Stimulated activated naive B cell treated with anti-CD40 and anti-IgM and Interleukin-4, amounts not matched to agents 10 μg/mL and 1 μg/mL and 100 μg/mL, for 72 hours (primary cell): ENCODE measurements at regions not wholly inside any gene's neighbourhood (a gene's known extent, or its start where the extent isn't known, plus 50 kb on each side); places are given as distances from the start of the nearest gene placed in this dataset.
"Not testable (repeated sequence)": the region's sequence is repeated elsewhere in the genome, so short reads cannot be mapped to it uniquely, and the experiment has no call there.

ENCODE experiments used
- ATAC-seq, 2 donors: fragments of 150-1000 bp; cut with Tn5 transposase; replicated peaks; 2 replicates each; pipeline ENCODE4 v1.10.0; 2021; ENCODE audit warnings: moderate library complexity in 1 of 2
- DNase-seq: peaks from one replicate; pipeline ENCODE4 v3.0.0; 2021
- H3K27ac Mint-ChIP-seq: one replicate; pipeline ENCODE4 v1.8.0; 2022; ENCODE audit warnings: mild to moderate bottlenecking, mixed read lengths
- H3K27me3 Mint-ChIP-seq, 2 donors: one replicate each; pipeline ENCODE4 v1.8.0; 2022; ENCODE audit warnings: mixed read lengths in 2 of 2
- H3K36me3 Mint-ChIP-seq, 2 donors: one replicate each; pipeline ENCODE4 v1.8.0; 2022; ENCODE audit warnings: mixed read lengths in 2 of 2, mild to moderate bottlenecking in 1 of 2
- H3K4me1 Mint-ChIP-seq, 2 donors: one replicate each; pipeline ENCODE4 v1.8.0; 2022; ENCODE audit warnings: mixed read lengths in 2 of 2, mild to moderate bottlenecking in 1 of 2
- H3K4me3 Mint-ChIP-seq, 2 donors: one replicate each; pipeline ENCODE4 v1.8.0; 2022; ENCODE audit warnings: mild to moderate bottlenecking in 2 of 2, mixed read lengths in 2 of 2, moderate library complexity in 1 of 2
- H3K9me3 Mint-ChIP-seq, 2 donors: one replicate each; pipeline ENCODE4 v1.8.0; 2022; ENCODE audit warnings: mixed read lengths in 2 of 2, mild to moderate bottlenecking in 1 of 2

DNA sequence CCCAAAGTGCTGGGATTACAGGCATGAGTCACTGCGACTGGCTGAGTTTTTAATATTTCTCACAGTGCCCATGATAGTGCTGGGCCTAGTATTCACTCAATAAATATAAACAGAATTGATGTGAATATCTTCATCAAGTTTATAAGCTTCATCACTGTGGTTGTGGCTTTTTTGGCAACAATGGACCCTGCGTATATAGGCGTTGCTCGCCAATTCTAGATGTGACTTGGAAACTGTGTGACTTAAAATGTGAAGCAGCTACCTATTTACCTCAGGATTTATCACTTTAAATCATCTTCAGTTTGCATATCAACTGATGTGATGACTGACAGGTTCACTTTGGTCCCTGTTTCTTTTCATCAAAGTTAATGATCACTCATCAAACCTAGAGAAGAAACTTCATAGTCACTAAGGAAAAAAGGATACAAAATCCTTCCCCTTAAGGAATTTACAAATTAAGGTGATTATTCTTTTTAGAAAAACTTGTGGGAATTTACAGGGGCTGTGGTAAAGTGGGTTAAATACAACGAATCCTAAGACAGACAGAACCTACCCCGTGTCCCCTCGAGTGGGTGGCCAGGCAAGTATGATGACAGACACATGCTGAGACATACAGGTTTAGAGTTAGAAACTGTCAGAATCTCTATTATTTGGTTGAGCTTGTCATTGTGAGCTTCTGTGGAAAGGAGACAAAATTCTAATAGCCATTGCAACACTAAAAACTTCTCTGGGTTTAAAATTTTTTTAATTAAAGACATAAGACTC is 101.3 kb downstream of the AKAP11 start:
- Mint-ChIP-seq H3K27me3 (no peaks in the 10 kb centered on the region), H3K27ac (no peak overlapping the region), H3K9me3 (peaks cover 4 to 7% of the 10 kb centered on the region in 2 donors), H3K36me3 (no peaks in the 10 kb centered on the region), H3K4me1 (peaks cover 19 to 30% of the 10 kb centered on the region in 2 donors), H3K4me3 (no peak overlapping the region)
- DNase-seq (no peak), ATAC-seq (no peak)

DNA sequence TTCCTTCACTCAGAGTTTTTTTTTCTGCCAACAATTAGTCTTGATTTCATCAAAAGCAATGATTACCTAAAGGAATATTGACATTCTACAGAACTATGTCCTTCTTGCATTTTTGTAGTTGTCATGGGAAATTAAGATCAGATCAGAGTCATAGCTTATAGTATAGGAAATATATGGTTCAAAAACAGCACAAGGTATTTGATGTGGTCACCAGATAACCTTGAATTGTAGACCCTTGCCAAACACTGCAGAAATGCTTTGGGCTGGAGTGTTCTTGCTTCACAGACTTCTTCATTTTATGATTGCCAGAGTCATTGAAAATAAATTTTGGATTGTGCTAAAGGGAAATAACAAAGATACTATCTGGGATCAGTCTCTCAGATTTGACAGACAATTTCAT is 103.7 kb downstream of the AKAP11 start:
- H3K9me3 Mint-ChIP-seq: peaks cover 4 to 7% of the 10 kb centered on the region in 2 donors
- H3K36me3 Mint-ChIP-seq: no peaks in the 10 kb centered on the region
- H3K4me3 Mint-ChIP-seq: no peak overlapping the region
- no peak overlapping the region for H3K27ac Mint-ChIP-seq
- H3K27me3 Mint-ChIP-seq: no peaks in the 10 kb centered on the region
- ATAC-seq (no peak), DNase-seq (no peak)
- peaks cover 27 to 44% of the 10 kb centered on the region in 2 donors for H3K4me1 Mint-ChIP-seq

DNA sequence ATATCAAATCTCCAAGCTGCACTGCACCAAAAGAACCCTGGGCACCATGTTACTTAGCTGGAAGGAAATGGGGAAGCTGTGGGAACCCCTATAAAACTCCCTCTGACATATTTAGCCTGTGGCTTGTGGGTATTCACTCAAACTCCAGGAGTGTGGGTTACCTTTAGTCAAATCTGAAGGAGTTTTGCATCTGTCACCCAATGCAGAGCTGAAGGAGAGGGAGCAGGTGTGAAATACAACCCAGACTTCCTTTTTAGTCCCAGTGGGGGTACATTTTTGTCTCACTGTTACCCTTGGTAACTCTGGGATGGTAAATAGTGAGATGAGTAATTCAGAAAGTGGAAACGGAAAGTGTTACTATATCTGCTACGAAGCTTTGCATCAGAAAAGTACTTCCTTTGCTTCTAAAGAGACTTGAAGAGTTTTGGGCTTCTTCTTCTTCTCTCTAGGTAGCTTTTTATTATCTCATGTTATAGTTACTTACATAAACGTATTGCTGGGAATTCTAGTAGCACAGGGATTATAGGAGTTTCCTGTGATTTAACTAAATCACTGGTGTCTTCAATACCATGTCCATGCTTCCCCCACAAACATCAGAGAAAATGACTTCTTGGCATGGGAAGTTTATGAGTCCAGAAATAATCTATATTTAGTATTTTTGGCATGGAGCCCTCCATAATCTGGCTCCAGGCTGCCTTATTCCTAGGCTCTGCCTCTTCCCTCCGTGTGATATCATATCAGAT is 105.9 kb downstream of the AKAP11 start:
- DNase-seq: peak; percentile 84
- Mint-ChIP-seq H3K27ac (peak overlapping the region; percentile 91), H3K4me1 (peaks cover 38 to 59% of the 10 kb centered on the region in 2 donors)

DNA sequence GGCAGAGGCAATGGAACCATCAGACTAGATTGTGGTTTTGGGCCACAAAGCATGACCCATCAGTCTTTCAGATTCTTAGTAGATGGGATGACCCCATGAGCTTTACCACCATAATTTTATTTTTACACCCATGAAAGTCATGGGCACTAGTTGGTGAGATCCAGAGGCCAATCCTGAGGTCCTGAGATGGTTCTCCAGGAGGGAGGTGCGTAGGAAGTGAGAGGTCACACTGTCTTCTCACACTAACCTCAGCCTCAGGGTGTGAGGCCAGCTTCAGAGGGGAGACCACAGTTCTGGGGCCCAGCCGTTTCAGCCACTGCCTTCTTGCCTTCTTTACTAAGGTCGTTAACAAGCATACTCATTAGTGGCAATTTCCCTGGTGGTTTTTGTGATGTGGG is 106.4 kb downstream of the AKAP11 start:
- no peak for DNase-seq
- peak overlapping the region; percentile 91 for H3K27ac Mint-ChIP-seq
- peaks cover 6 to 9% of the 10 kb centered on the region in 2 donors for H3K9me3 Mint-ChIP-seq
- no peak for ATAC-seq
- H3K27me3 Mint-ChIP-seq: no peaks in the 10 kb centered on the region
- peaks cover 38 to 59% of the 10 kb centered on the region in 2 donors for H3K4me1 Mint-ChIP-seq
- H3K4me3 Mint-ChIP-seq: no peak overlapping the region
- H3K36me3 Mint-ChIP-seq: peaks cover 0 to 7% of the 10 kb centered on the region in 2 donors

More for the DNA sequence above, 105.9 kb downstream of the AKAP11 start:
- peak; percentile 84 to 87 for ATAC-seq
- peaks cover 6 to 9% of the 10 kb centered on the region in 2 donors for H3K9me3 Mint-ChIP-seq
- H3K36me3 Mint-ChIP-seq: peaks cover 0 to 7% of the 10 kb centered on the region in 2 donors
- H3K4me3 Mint-ChIP-seq: peak overlapping the region in 1 of 2 donors; percentile 16
- H3K27me3 Mint-ChIP-seq: no peaks in the 10 kb centered on the region

DNA sequence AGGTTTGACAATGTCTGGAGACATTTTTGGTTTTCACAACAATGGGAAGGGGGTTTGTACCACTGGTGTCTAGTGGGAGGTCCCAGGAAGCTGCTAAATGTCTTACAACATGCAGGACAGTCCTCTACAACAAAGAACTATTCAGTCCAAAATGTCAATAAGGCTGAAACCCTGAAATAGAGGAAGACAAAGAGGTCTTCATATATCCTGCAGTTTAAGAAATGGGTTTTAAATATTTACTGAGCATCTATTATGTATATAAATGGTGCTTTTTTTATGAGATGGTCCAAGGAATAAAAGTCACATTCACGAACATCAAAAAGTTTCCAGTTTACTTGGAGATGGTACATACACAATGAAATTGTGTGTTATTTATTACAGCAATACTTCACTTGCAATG is 107.3 kb downstream of the AKAP11 start:
- peak overlapping the region; percentile 91 for H3K27ac Mint-ChIP-seq
- no peak for ATAC-seq
- peaks cover 0 to 7% of the 10 kb centered on the region in 2 donors for H3K36me3 Mint-ChIP-seq
- DNase-seq: no peak
- no peaks in the 10 kb centered on the region for H3K27me3 Mint-ChIP-seq
- no peak overlapping the region for H3K4me3 Mint-ChIP-seq
- H3K4me1 Mint-ChIP-seq: peaks cover 40 to 62% of the 10 kb centered on the region in 2 donors
- H3K9me3 Mint-ChIP-seq: peaks cover 8 to 10% of the 10 kb centered on the region in 2 donors

DNA sequence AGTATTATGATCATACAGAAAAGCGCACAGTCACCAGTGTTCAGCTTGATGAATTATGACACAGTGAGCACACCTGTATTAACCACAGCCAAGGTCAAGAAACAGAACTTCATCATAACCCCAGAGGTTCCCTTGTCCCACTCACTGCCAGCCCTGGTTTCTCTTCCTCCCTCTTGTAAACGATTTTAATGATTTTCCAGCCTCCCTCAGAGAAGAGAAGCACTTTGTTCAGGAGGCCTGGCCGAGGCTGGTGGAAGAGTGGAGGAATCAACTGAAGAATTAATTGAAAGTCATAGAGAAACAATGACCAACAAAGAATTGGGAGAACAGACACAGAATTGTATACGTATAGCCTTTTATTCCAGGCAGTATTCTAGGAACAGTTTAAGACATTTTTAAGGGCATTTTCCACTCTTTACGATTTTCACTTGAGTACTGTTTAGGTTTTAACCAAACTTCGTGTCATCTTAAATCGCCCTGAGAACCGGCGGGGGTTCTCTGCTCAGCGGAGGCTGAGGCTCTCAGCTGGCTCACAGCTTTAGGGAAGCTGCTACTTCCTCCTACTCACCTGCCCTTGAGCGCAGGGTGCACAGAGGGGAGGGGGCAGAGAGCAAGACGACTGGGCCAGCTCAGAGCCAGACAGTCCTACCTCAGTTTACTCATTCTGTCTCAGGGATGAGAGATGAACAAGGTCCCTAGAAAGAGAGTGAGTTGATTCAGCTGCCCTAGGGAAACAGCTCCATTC is 108.6 kb downstream of the AKAP11 start:
- Mint-ChIP-seq H3K27me3 (no peaks in the 10 kb centered on the region), H3K27ac (peak overlapping the region; percentile 88), H3K4me1 (peaks cover 38 to 64% of the 10 kb centered on the region in 2 donors), H3K4me3 (peak overlapping the region; percentile 57 to 75), H3K9me3 (peaks cover 9 to 12% of the 10 kb centered on the region in 2 donors), H3K36me3 (peaks cover 0 to 7% of the 10 kb centered on the region in 2 donors)
- DNase-seq: peak; percentile 44
- peak; percentile 65 to 67 for ATAC-seq

DNA sequence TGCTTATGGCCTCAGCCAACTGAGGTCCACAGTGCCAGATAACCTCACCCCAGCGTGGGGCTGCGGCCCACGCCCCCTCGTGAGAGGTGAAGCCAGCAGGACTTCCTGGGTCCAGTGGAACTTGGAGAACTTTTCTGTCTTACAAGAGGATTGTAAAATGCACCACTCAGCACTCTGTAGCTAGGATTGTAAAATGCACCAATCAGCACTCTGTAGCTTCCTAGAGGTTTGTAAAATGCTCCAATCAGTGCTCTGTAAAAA is 109.1 kb downstream of the AKAP11 start:
- H3K27ac Mint-ChIP-seq: peak overlapping the region; percentile 88

DNA sequence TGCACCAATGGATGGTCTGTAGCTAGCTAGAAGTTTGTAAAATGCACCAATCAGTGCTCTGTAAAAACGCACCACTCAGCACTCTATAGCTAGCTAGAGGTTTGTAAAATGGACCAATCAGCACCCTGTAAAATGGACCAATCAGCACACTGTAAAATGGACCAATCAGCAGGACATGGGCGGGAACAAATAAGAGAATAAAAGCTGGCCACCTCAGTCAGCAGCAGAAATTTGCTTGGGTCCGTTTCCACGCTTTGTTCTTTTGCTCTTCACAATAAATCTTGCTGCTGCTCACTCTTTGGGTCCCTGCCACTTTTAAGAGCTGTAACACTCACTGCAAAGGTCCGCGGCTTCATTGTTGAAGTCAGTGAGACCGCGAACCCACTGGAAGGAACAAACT is 109.5 kb downstream of the AKAP11 start:
- H3K36me3 Mint-ChIP-seq, DNase-seq, H3K27me3 Mint-ChIP-seq, ATAC-seq, H3K27ac Mint-ChIP-seq, H3K4me3 Mint-ChIP-seq: not testable (repeated sequence)
- Mint-ChIP-seq H3K4me1 (peaks cover 36 to 59% of the 10 kb centered on the region in 2 donors), H3K9me3 (peaks cover 9 to 12% of the 10 kb centered on the region in 2 donors)

More for the DNA sequence above, 109.1 kb downstream of the AKAP11 start:
- Mint-ChIP-seq H3K4me3 (no peak overlapping the region), H3K36me3 (peaks cover 0 to 7% of the 10 kb centered on the region in 2 donors), H3K9me3 (peaks cover 9 to 12% of the 10 kb centered on the region in 2 donors), H3K27me3 (no peaks in the 10 kb centered on the region), H3K4me1 (peaks cover 37 to 62% of the 10 kb centered on the region in 2 donors)
- no peak for ATAC-seq
- no peak for DNase-seq

DNA sequence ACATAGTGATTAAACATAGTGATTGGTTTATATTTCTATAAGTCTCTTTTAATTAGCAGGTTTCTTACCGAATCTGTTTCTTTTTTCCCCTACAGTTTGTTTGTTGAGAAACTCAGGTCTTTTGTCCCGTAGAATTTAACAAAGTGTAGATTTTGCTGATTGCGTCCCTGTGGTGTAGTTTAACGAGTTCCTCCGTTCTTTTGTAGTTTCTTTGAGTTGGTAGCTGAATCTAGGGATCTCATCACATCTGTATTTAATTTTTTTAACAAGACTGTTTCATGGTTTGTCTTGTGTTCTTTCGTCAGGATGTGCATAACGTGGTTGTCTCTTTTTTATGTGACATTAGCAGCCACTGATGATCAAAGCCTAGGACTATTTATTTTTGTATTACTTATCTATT is 111.1 kb downstream of the AKAP11 start:
- DNase-seq: no peak
- Mint-ChIP-seq H3K27ac (no peak overlapping the region), H3K9me3 (peaks cover 7 to 9% of the 10 kb centered on the region in 2 donors), H3K36me3 (peaks cover 0 to 7% of the 10 kb centered on the region in 2 donors), H3K27me3 (no peaks in the 10 kb centered on the region), H3K4me3 (no peak overlapping the region), H3K4me1 (peaks cover 28 to 45% of the 10 kb centered on the region in 2 donors)
- ATAC-seq: no peak

DNA sequence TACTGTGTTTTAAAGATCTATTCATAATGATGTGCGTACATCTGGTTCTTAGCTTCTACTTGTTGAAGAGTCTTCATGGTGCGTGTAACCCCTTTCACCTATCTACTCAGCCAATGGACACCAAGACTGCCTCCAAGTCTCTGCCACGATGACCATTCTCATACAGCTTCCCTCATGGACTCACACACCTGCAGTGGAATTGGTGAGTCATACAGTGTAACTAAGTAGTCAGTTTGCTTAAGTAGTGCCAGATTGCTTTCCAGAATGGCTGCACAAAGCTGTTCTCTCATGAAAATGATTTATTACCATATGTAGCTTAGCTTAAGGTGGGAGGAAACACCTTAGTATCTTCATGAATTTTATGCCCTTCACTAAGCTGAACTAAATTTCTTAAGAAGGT is 112.3 kb downstream of the AKAP11 start:
- DNase-seq: no peak
- Mint-ChIP-seq H3K36me3 (peaks cover 0 to 7% of the 10 kb centered on the region in 2 donors), H3K4me1 (peaks cover 23 to 33% of the 10 kb centered on the region in 2 donors), H3K4me3 (no peak overlapping the region), H3K27me3 (no peaks in the 10 kb centered on the region), H3K9me3 (peaks cover 7 to 9% of the 10 kb centered on the region in 2 donors), H3K27ac (peak overlapping the region; percentile 44)
- no peak for ATAC-seq

DNA sequence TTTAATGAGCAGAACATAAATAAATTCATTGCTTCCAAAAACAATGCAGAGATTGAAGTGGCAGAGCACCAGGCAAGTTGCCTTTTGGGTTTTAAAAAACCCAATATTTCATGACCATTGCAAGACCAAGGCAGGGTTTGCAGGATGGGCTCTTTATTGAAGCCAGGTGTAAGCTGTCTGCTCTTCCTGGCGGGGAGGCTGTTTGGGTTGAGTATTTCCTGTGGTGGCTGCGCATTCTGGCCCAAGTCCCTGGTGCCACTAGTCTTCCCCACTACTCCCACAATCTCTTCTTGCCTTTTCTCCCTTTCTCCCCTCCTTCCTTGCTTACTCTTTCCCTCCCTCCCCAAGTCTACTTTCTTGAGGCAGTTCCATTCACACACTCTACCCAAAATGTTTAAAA is 116.4 kb downstream of the AKAP11 start:
- Mint-ChIP-seq H3K4me1 (peaks cover 7 to 11% of the 10 kb centered on the region in 2 donors), H3K9me3 (peaks cover 4% of the 10 kb centered on the region in 2 donors), H3K4me3 (no peak overlapping the region), H3K27ac (no peak overlapping the region), H3K27me3 (no peaks in the 10 kb centered on the region), H3K36me3 (no peaks in the 10 kb centered on the region)
- DNase-seq: no peak
- no peak for ATAC-seq

DNA sequence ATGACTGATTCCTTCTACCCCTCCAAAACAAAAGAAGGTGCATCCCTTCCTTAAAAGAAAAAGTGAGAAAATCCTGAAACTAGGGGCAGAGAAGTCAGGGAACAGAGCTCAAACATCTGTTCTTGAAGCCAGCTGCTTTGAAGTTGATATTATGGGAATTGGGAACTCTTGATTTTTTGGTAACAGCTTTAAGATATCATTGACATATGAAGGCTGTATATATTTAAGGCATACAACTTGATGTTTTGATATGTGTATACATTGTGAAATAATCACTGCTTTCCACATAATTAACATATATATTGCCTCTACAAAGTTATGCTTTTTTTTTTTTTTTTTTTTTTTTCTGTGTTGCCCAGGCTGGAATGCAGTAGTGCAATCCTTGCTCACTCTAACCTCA is 117.1 kb downstream of the AKAP11 start:
- ATAC-seq: no peak
- no peak for DNase-seq
- Mint-ChIP-seq H3K27me3 (no peaks in the 10 kb centered on the region), H3K9me3 (peaks cover 4% of the 10 kb centered on the region in 2 donors), H3K36me3 (no peaks in the 10 kb centered on the region), H3K27ac (no peak overlapping the region), H3K4me3 (no peak overlapping the region), H3K4me1 (peaks cover 8 to 12% of the 10 kb centered on the region in 2 donors)

DNA sequence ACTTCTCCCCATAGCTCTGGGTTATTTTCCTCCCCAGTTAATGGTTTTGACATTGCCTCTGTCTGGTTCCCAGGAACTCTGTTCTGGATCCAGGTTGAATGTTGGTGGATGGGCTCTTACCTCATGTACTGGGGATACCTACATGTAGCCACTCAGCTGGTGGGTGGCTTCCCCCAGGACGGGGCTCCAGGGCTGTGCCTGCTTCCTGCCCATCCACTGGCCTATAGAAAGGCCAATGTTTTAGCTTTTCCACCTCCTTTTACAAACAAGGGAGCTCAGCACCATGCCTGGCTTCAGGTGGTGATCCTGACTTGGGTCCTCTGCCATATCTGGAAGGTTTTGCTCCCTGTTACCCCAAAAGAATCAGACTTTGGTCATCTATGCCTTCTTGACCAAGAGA is 120.2 kb downstream of the AKAP11 start:
- Mint-ChIP-seq H3K27ac (no peak overlapping the region), H3K4me1 (peaks cover 20 to 24% of the 10 kb centered on the region in 2 donors), H3K27me3 (no peaks in the 10 kb centered on the region), H3K9me3 (peaks cover 0 to 1% of the 10 kb centered on the region in 2 donors), H3K36me3 (no peaks in the 10 kb centered on the region), H3K4me3 (no peak overlapping the region)
- ATAC-seq (no peak), DNase-seq (no peak)
